22Rv1 (cell line): ENCODE measurements at regions not wholly inside any gene's neighbourhood (a gene's known extent, or its start where the extent isn't known, plus 50 kb on each side); places are given as distances from the start of the nearest gene placed in this dataset.

Source experiments
- H3K27ac ChIP-seq: fragments of 450-650 bp; 2 replicates; pipeline ENCODE4 v1.5.1; 2017
- ZFX ChIP-seq: fragments of 450-650 bp; IDR thresholded peaks from 2 replicates; pipeline ENCODE4 v1.6.1; 2017; ENCODE audit warnings: antibody characterized with exemption, borderline replicate concordance
- TF ChIP-seq, protein P1 (sequence below): fragments of 450-650 bp; IDR thresholded peaks from 2 replicates; pipeline ENCODE4 v1.5.1; 2017; ENCODE audit warnings: mild to moderate bottlenecking

DNA sequence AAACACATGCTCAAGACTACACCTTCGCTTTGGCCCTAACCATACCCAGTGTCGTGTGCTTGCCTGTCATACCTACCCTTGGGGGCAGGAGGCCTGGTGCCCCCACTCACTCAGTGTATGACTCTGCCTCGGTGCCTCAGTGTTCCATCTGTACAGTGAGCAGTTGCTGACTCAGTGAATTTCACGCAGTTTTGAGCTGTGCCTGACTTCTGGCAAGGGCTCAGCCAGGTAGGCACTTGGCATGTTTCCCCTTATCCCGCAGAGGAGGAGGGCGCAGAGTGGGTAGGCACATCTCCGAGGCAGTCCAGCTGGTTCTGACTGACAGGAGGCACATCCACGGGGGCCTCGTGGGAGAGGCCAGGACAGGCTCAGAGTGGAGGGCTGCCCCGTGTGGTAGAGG lies 148.9 kb upstream of the CIBAR2 start:
- no peak for TF ChIP-seq ZFX
- TF ChIP-seq, protein P1, sequence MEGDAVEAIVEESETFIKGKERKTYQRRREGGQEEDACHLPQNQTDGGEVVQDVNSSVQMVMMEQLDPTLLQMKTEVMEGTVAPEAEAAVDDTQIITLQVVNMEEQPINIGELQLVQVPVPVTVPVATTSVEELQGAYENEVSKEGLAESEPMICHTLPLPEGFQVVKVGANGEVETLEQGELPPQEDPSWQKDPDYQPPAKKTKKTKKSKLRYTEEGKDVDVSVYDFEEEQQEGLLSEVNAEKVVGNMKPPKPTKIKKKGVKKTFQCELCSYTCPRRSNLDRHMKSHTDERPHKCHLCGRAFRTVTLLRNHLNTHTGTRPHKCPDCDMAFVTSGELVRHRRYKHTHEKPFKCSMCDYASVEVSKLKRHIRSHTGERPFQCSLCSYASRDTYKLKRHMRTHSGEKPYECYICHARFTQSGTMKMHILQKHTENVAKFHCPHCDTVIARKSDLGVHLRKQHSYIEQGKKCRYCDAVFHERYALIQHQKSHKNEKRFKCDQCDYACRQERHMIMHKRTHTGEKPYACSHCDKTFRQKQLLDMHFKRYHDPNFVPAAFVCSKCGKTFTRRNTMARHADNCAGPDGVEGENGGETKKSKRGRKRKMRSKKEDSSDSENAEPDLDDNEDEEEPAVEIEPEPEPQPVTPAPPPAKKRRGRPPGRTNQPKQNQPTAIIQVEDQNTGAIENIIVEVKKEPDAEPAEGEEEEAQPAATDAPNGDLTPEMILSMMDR: no peak
- no peak overlapping the region for H3K27ac ChIP-seq

- H3K27ac ChIP-seq: no peak overlapping the region
- TF ChIP-seq, protein P1: no peak
- no peak for TF ChIP-seq ZFX
These were observed 149.6 kb upstream of the CIBAR2 start for GRCh38 chr16:85261657-85262557.

- no peak overlapping the region for H3K27ac ChIP-seq
- TF ChIP-seq ZFX: no peak
- TF ChIP-seq, protein P1: no peak
These were observed 150.4 kb upstream of the CIBAR2 start for GRCh38 chr16:85262558-85263238.

DNA sequence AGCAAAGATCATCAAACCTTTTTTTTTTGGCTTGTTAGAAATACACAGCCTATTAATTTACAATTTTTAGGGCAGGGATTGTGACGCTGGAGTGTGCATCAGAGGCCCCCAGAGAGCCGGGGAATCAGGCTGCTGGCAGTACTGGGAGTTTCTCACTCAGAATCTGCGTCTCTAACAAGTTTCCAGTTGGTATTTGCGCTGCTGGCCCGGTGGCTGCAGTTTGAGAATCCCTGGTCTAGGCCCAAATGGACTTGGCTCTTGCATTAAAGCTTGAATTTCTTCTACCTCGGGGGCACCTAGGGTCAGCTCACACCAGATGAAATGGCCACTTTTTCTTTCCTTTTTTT lies 150.9 kb upstream of the CIBAR2 start:
- no peak overlapping the region for H3K27ac ChIP-seq
- TF ChIP-seq ZFX: no peak
- TF ChIP-seq, protein P1: no peak

- H3K27ac ChIP-seq: no peak overlapping the region
- TF ChIP-seq, protein P1: no peak
- no peak for TF ChIP-seq ZFX
These were observed 152.5 kb upstream of the CIBAR2 start for GRCh38 chr16:85264752-85265151.

DNA sequence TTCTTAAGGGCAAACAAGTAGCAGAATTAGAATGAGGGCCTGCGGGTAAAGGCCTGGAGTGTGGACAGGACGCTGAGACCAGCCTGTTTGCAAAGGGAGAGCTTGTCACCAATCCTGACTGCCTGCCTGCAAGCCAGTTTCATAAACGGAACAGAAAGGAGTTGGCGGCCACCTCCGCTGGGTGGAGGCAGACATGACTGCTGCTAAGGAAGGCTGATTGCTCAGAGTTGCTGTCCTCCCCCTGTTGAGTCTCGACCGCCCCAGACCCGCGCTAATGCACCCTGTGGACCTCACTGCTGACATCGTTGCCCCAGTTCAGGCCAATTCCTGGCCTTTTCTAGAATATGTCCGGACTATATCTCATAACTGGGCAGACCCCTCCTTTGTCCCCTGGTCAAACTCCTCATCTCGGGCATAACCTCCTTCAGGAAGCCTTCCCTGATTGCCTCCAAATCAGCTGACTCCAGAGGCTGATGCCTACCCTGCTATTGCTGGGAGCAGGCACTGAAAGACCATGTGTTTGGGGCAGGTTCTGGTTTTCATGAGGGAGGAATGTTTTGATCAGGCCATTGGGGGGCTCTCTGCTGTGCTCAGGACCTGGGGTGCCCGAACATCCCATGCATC lies 153.0 kb upstream of the CIBAR2 start:
- no peak for TF ChIP-seq ZFX
- TF ChIP-seq, protein P1: no peak
- no peak overlapping the region for H3K27ac ChIP-seq

DNA sequence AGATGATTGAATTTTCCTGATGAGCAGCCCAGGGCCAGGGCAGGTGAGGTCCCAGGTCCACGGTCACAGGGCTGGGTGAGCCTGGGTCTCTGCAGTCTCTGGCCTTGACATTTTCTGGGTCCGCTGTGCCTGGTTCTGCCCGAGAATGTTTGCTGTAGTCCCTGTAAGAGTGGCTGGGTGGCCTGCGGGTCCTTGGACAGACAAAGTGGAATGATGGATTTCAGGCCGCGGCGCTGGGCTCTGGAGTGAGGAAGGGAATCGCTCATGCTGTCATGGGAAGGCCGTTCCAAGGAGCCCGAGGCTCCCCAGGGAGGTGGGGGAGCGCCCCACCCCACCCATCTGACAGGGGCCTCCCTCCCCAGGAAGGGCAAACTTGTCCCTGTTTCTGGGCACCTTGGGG lies 153.5 kb upstream of the CIBAR2 start:
- H3K27ac ChIP-seq: no peak overlapping the region
- TF ChIP-seq ZFX: no peak
- TF ChIP-seq, protein P1: no peak
